ENCODE measurements at regions not wholly inside any gene's neighbourhood (a gene's known extent, or its start where the extent isn't known, plus 50 kb on each side); places are given as distances from the start of the nearest gene placed in this dataset.
"Not testable (repeated sequence)": the region's sequence is repeated elsewhere in the genome, so short reads cannot be mapped to it uniquely, and the experiment has no call there.

DNA sequence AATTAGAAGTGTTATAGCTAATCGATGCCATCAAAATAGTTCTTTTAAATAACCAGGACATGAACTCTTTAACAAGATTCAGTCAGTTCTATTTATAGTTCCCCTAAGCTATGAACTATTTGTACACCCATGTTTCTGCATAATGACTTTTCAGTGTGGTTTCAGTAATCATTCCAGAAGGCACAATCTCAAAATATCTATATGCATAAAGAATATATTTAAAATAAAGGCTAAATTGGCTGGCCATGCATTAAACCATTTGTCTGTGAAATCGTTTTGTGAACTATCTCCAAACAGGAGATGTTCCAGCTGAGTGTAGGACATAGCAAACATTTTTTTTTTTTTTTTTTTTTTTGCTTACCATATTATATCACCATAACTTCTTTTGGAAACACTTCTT, 719.3 kb downstream of the PLCL1 start:
- no peak overlapping the region for H3K27ac Mint-ChIP-seq
- ChIA-PET CTCF (no interaction called here), POLR2A (no interaction called here)
- ATAC-seq (no peak), DNase-seq (no peak)
- intact Hi-C loops (cut with micrococcal nuclease): no loop called here
- TF ChIP-seq, protein P1, sequence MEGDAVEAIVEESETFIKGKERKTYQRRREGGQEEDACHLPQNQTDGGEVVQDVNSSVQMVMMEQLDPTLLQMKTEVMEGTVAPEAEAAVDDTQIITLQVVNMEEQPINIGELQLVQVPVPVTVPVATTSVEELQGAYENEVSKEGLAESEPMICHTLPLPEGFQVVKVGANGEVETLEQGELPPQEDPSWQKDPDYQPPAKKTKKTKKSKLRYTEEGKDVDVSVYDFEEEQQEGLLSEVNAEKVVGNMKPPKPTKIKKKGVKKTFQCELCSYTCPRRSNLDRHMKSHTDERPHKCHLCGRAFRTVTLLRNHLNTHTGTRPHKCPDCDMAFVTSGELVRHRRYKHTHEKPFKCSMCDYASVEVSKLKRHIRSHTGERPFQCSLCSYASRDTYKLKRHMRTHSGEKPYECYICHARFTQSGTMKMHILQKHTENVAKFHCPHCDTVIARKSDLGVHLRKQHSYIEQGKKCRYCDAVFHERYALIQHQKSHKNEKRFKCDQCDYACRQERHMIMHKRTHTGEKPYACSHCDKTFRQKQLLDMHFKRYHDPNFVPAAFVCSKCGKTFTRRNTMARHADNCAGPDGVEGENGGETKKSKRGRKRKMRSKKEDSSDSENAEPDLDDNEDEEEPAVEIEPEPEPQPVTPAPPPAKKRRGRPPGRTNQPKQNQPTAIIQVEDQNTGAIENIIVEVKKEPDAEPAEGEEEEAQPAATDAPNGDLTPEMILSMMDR (IDR thresholded peaks at IDR 0.05): no peak
- H3K4me3 Mint-ChIP-seq: no peak overlapping the region
- H3K27me3 Mint-ChIP-seq: no peaks in the 10 kb centered on the region
- no peaks in the 10 kb centered on the region for H3K36me3 Mint-ChIP-seq (ENCODE audit: low read depth)
- no peaks in the 10 kb centered on the region for H3K9me3 Mint-ChIP-seq
- no peaks in the 10 kb centered on the region for H3K4me1 Mint-ChIP-seq (ENCODE audit: low read depth)

- Mint-ChIP-seq H3K4me3 (no peak overlapping the region), H3K27me3 (no peaks in the 10 kb centered on the region), H3K36me3 (ENCODE audit: low read depth) (no peaks in the 10 kb centered on the region), H3K27ac (no peak overlapping the region), H3K4me1 (ENCODE audit: low read depth) (no peaks in the 10 kb centered on the region), H3K9me3 (peaks cover 1% of the 10 kb centered on the region)
- TF ChIP-seq, protein P1 (IDR thresholded peaks at IDR 0.05): no peak
- intact Hi-C loops (cut with micrococcal nuclease): no loop called here
- ATAC-seq (no peak), DNase-seq (no peak)
- ChIA-PET CTCF (no interaction called here), POLR2A (no interaction called here)
Measured at GRCh38 chr2:198518935-198519334, 714.5 kb downstream of the PLCL1 start.

DNA sequence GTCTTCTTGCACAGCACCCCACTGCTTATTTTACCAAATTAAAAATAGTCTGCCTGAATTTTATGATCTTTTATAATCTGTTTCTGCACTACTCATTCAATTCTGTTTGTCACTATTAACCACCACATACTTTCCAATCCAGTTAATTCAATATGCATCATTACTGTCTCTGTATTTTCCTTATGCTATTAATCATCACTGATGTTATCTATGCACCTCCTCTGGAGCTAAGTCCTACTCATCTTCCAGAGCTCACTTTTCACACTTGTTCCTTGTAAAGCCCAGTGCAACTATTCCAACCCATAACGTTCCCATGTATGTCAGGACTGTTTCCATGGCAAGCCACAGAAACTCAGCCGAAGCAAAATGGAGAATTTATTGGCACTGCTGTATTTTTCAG, 713.6 kb downstream of the PLCL1 start:
- peaks cover 1% of the 10 kb centered on the region for H3K9me3 Mint-ChIP-seq
- H3K27me3 Mint-ChIP-seq: no peaks in the 10 kb centered on the region
- ChIA-PET CTCF (no interaction called here), POLR2A (no interaction called here)
- TF ChIP-seq, protein P1 (IDR thresholded peaks at IDR 0.05): no peak
- H3K4me1 Mint-ChIP-seq (ENCODE audit: low read depth): no peaks in the 10 kb centered on the region
- H3K4me3 Mint-ChIP-seq: no peak overlapping the region
- no peak for DNase-seq
- no peak overlapping the region for H3K27ac Mint-ChIP-seq
- intact Hi-C loops (cut with micrococcal nuclease): no loop called here
- no peak for ATAC-seq
- H3K36me3 Mint-ChIP-seq (ENCODE audit: low read depth): no peaks in the 10 kb centered on the region

- POLR2A ChIA-PET; H3K36me3 Mint-ChIP-seq (ENCODE audit: low read depth); H3K27ac Mint-ChIP-seq; ATAC-seq; CTCF ChIA-PET; DNase-seq; intact Hi-C loops (cut with micrococcal nuclease); H3K27me3 Mint-ChIP-seq; H3K4me3 Mint-ChIP-seq; H3K4me1 Mint-ChIP-seq (ENCODE audit: low read depth); H3K9me3 Mint-ChIP-seq: not testable (repeated sequence)
Measured at GRCh38 chr2:198508610-198509009, 704.2 kb downstream of the PLCL1 start.

DNA sequence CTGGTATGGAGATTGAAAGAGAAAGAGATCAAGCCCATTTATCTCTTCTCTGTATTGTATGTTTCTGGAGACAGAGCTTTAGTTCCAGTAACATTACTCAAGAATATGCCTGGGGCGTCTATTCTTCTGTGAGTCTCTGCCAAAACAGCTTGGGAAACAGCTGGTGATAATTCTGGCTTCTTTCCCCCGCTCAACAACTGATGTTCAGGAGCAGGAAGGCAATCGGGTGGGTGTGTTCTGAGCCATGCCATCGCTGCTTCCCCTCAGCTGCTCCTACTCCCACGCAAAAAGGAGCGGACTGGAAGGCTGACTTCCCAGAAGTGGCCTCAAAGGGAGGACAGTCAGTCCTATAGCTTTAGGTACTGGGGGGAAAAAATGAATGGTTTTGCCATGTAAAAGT, 695.1 kb downstream of the PLCL1 start:
- DNase-seq (no peak), ATAC-seq (no peak)
- Mint-ChIP-seq H3K9me3 (no peaks in the 10 kb centered on the region), H3K36me3 (ENCODE audit: low read depth) (no peaks in the 10 kb centered on the region), H3K4me1 (ENCODE audit: low read depth) (no peaks in the 10 kb centered on the region), H3K27ac (no peak overlapping the region), H3K4me3 (no peak overlapping the region), H3K27me3 (peaks cover 1% of the 10 kb centered on the region)
- POLR2A ChIA-PET: no interaction called here
- TF ChIP-seq, protein P1 (IDR thresholded peaks at IDR 0.05): no peak
- CTCF ChIA-PET: no interaction called here
- intact Hi-C loops (cut with micrococcal nuclease): no loop called here

DNA sequence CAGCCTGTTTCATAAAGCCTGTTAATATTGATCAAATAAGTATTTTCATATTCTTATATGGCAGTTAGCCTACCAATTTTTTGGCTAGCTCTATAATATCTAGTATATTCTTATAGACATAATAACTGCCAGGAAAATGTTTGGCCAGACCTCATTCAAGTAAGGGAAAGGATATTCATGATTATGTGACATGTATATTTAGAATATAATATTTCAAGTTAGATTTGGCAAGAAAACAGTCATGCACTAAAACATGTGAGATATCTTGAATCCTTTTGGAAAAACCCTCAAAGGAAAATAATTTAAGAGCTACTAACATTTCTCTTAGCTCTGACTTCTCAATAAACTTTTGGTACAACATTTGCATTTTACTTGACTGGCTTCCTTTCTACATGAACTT, 694.1 kb downstream of the PLCL1 start:
- ChIA-PET CTCF (no interaction called here), POLR2A (no interaction called here)
- peaks cover 1% of the 10 kb centered on the region for H3K27me3 Mint-ChIP-seq
- ATAC-seq: no peak
- intact Hi-C loops (cut with micrococcal nuclease): no loop called here
- H3K36me3 Mint-ChIP-seq (ENCODE audit: low read depth): no peaks in the 10 kb centered on the region
- no peak overlapping the region for H3K4me3 Mint-ChIP-seq
- no peak for DNase-seq
- H3K27ac Mint-ChIP-seq: no peak overlapping the region
- H3K9me3 Mint-ChIP-seq: no peaks in the 10 kb centered on the region
- TF ChIP-seq, protein P1 (IDR thresholded peaks at IDR 0.05): no peak
- no peaks in the 10 kb centered on the region for H3K4me1 Mint-ChIP-seq (ENCODE audit: low read depth)

Measured in activated CD8-positive, alpha-beta T cell treated with anti-CD3 and anti-CD28 coated beads for 36 hours (primary cell).